ENCODE measurements at regions not wholly inside any gene's neighbourhood (a gene's known extent, or its start where the extent isn't known, plus 50 kb on each side); places are given as distances from the start of the nearest gene placed in this dataset.
A peak's percentile ranks its signal among the peaks of the same experiment; 100 is the strongest.

DNA sequence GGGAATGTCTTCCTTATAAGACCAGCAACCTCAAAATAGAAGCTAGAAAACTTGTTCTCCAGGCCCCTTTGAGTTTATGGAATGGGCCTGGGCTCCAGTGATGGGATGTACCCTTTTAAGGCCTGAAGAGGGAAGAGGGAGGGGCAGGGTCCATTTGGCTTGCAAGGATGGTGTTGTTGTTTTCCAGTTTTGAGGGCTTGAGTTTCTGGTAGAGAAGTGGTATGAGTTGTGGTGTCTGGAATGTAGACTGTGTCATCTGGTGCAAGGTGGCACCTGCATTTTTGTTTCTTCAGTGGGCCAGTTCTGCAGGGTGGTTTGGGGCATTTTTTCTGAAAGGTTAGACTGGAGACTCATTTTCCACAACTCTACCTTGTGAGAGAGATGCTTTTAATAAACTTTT, 90.1 kb downstream of the ZNF777 start:
- peaks cover 0 to 8% of the 10 kb centered on the region in 2 donors for H3K9me3 ChIP-seq (replicated peaks in 1 of 2; ENCODE audit: control insufficient read depth in 2 of 2, insufficient read depth in 1 of 2, low read depth in 1 of 2, low read length in 2 of 2)
- no peak overlapping the region for H2AFZ ChIP-seq (ENCODE audit: low read length)
- no peak overlapping the region for H3K18ac ChIP-seq (ENCODE audit: low read length)
- no peak overlapping the region for H3K23ac ChIP-seq (ENCODE audit: low read depth, low read length, poor library complexity)
- no peak overlapping the region for H3K9ac ChIP-seq (ENCODE audit: low read depth, low read length, poor library complexity)
- H3K4ac ChIP-seq (ENCODE audit: low read length), result no peak overlapping the region
- no peak for DNase-seq (ENCODE audit: low spot score)
- no peak overlapping the region for H3K14ac ChIP-seq (ENCODE audit: low read length)
- H2BK120ac ChIP-seq (ENCODE audit: low read depth, low read length), result no peak overlapping the region
- no peak overlapping the region for H4K8ac ChIP-seq (ENCODE audit: low read depth, low read length)
- H3K4me2 ChIP-seq (ENCODE audit: insufficient read depth, low read length, poor library complexity, severe bottlenecking), result no peak overlapping the region
- H3K27me3 ChIP-seq (ENCODE audit: control insufficient read depth in 3 of 3, insufficient read depth in 3 of 3, low read depth in 1 of 3, low read length in 3 of 3), result no peaks in the 10 kb centered on the region
- no peak overlapping the region for H4K91ac ChIP-seq (ENCODE audit: low read depth, low read length, poor library complexity)
- no peaks in the 10 kb centered on the region for H3K4me1 ChIP-seq (ENCODE audit: control insufficient read depth in 2 of 2, insufficient read depth in 1 of 2, low read depth in 1 of 2, low read length in 2 of 2)
- no peak overlapping the region for H2BK15ac ChIP-seq (ENCODE audit: low read length)
- H3K36me3 ChIP-seq (replicated peaks in 1 of 2; ENCODE audit: control insufficient read depth in 2 of 2, insufficient read depth in 2 of 2, low read length in 2 of 2), result no peaks in the 10 kb centered on the region
- no peak overlapping the region for H2BK5ac ChIP-seq (ENCODE audit: low read length)
- no peak overlapping the region for H3K27ac ChIP-seq (replicated peaks; ENCODE audit: low read length)
- no peak overlapping the region for H3K4me3 ChIP-seq (ENCODE audit: low read length in 2 of 2)
- H2AK5ac ChIP-seq (ENCODE audit: low read depth, low read length), result no peak overlapping the region
- no peak overlapping the region for H2BK12ac ChIP-seq (ENCODE audit: low read length)
- H3K79me1 ChIP-seq (ENCODE audit: low read depth, low read length), result peaks cover 2% of the 10 kb centered on the region

DNA sequence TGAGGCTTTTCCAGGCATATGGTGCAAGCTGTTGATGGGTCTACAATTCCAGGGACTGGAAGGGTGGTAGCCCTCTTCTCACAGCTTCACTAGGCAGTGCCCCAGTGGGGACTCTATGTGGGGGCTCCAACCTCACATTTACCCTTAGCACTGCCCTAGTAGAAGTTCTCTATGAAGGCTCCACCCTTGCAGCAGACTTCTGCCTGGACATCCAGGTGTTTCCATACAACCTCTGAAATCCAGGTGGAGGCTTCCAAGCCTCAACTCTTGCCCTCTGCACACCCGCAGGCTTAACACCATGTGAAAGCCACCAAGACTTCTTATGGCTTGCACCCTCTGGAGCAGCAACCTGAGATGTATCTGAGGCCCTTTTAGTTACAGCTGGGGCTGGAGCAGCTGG, 87.8 kb downstream of the ZNF777 start:
- Histone ChIP-seq H4K8ac (ENCODE audit: low read depth, low read length) (no peak overlapping the region), H3K79me1 (ENCODE audit: low read depth, low read length) (no peaks in the 10 kb centered on the region), H3K4me2 (ENCODE audit: insufficient read depth, low read length, poor library complexity, severe bottlenecking) (no peak overlapping the region), H3K9me3 (replicated peaks in 1 of 2; ENCODE audit: control insufficient read depth in 2 of 2, insufficient read depth in 1 of 2, low read depth in 1 of 2, low read length in 2 of 2) (peaks cover 0 to 7% of the 10 kb centered on the region in 2 donors), H3K27me3 (ENCODE audit: control insufficient read depth in 3 of 3, insufficient read depth in 3 of 3, low read depth in 1 of 3, low read length in 3 of 3) (no peaks in the 10 kb centered on the region), H2BK12ac (ENCODE audit: low read length) (no peak overlapping the region), H3K4ac (ENCODE audit: low read length) (no peak overlapping the region), H3K4me1 (ENCODE audit: control insufficient read depth in 2 of 2, insufficient read depth in 1 of 2, low read depth in 1 of 2, low read length in 2 of 2) (no peaks in the 10 kb centered on the region), H2BK5ac (ENCODE audit: low read length) (no peak overlapping the region), H3K14ac (ENCODE audit: low read length) (no peak overlapping the region), H2AFZ (ENCODE audit: low read length) (no peak overlapping the region), H3K9ac (ENCODE audit: low read depth, low read length, poor library complexity) (no peak overlapping the region), H2BK120ac (ENCODE audit: low read depth, low read length) (peak overlapping the region; percentile 75), H3K36me3 (replicated peaks in 1 of 2; ENCODE audit: control insufficient read depth in 2 of 2, insufficient read depth in 2 of 2, low read length in 2 of 2) (no peaks in the 10 kb centered on the region), H4K91ac (ENCODE audit: low read depth, low read length, poor library complexity) (no peak overlapping the region), H2AK5ac (ENCODE audit: low read depth, low read length) (no peak overlapping the region), H3K4me3 (ENCODE audit: low read length in 2 of 2) (no peak overlapping the region), H2BK15ac (ENCODE audit: low read length) (no peak overlapping the region), H3K27ac (replicated peaks; ENCODE audit: low read length) (no peak overlapping the region), H3K23ac (ENCODE audit: low read depth, low read length, poor library complexity) (no peak overlapping the region), H3K18ac (ENCODE audit: low read length) (no peak overlapping the region)
- no CpG with 5 or more reads among the region's 1 CpG for WGBS, 2 donors (ENCODE audit: extremely low coverage in 2 of 2, insufficient read length in 2 of 2, insufficient replicate concordance in 1 of 2)
- DNase-seq (ENCODE audit: low spot score), result no peak

DNA sequence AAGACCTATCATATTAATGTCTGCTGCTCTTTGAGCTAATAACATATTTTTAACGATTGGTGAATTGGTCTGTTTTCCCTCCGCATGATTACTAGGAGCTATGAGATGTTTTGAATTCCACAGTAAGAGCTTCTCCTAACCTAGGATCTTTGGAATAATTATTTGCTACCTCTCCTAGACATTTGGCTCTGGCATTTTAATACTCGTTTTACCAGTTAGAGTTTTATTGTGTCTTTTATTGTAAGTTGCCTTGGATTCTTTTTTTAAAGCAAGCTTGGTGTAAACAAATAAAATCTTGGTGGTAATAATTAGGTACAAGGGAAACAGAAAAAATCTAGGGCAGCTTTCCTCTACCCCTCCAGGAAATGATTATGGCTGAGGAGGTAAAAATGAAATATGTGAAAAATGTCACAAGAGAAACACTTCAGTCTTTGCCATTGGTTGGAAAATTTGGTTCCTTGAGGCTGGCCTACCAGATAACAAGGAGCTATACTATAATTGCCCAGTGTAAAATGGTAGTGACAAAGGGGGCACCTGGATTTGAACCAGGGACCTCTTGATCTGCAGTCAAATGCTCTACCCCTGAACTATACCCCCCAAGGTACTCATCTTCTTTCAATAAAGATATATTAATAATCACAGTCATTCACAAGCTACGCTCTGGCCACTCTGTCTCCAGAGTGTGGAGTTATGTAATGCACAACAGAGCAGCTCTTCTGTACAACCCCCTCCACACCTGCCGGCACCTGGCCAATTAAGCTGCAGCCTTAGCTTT, 85.4 kb downstream of the ZNF777 start:
- Histone ChIP-seq H3K36me3 (replicated peaks in 1 of 2; ENCODE audit: control insufficient read depth in 2 of 2, insufficient read depth in 2 of 2, low read length in 2 of 2) (no peaks in the 10 kb centered on the region), H3K9me3 (replicated peaks in 1 of 2; ENCODE audit: control insufficient read depth in 2 of 2, insufficient read depth in 1 of 2, low read depth in 1 of 2, low read length in 2 of 2) (peaks cover 5 to 7% of the 10 kb centered on the region in 2 donors), H2BK12ac (ENCODE audit: low read length) (no peak overlapping the region), H2AFZ (ENCODE audit: low read length) (no peak overlapping the region), H3K4ac (ENCODE audit: low read length) (no peak overlapping the region), H2BK120ac (ENCODE audit: low read depth, low read length) (no peak overlapping the region), H3K27ac (replicated peaks; ENCODE audit: low read length) (no peak overlapping the region), H3K18ac (ENCODE audit: low read length) (no peak overlapping the region), H2BK5ac (ENCODE audit: low read length) (no peak overlapping the region), H3K4me3 (ENCODE audit: low read length in 2 of 2) (no peak overlapping the region), H3K14ac (ENCODE audit: low read length) (no peak overlapping the region), H2AK5ac (ENCODE audit: low read depth, low read length) (no peak overlapping the region), H4K91ac (ENCODE audit: low read depth, low read length, poor library complexity) (no peak overlapping the region), H3K4me1 (ENCODE audit: control insufficient read depth in 2 of 2, insufficient read depth in 1 of 2, low read depth in 1 of 2, low read length in 2 of 2) (no peaks in the 10 kb centered on the region), H3K79me1 (ENCODE audit: low read depth, low read length) (no peaks in the 10 kb centered on the region), H3K27me3 (ENCODE audit: control insufficient read depth in 3 of 3, insufficient read depth in 3 of 3, low read depth in 1 of 3, low read length in 3 of 3) (no peaks in the 10 kb centered on the region), H3K23ac (ENCODE audit: low read depth, low read length, poor library complexity) (no peak overlapping the region), H2BK15ac (ENCODE audit: low read length) (no peak overlapping the region), H3K4me2 (ENCODE audit: insufficient read depth, low read length, poor library complexity, severe bottlenecking) (no peak overlapping the region), H4K8ac (ENCODE audit: low read depth, low read length) (no peak overlapping the region), H3K9ac (ENCODE audit: low read depth, low read length, poor library complexity) (no peak overlapping the region)
- no CpG with 5 or more reads among the region's 5 CpGs for WGBS, 2 donors (ENCODE audit: extremely low coverage in 2 of 2, insufficient read length in 2 of 2, insufficient replicate concordance in 1 of 2)
- no peak for DNase-seq (ENCODE audit: low spot score)

DNA sequence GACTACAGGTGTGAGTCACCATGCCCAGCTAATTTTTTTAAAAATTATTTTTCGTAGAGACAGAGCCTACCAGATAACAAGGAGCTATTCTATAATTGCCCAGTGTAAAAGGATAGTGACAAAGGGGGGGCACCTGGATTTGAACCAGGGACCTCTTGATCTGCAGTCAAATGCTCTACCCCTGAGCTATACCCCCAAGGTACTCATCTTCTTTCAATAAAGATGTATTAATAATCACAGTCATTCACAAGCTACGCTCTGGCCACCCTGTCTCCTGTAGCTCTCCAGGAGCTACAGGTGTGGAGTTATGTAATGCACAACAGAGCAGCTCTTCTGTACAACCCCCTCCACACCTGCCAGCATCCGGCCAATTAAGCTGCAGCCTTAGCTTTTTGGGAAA, 83.5 kb downstream of the ZNF777 start:
- Histone ChIP-seq H3K14ac (ENCODE audit: low read length) (no peak overlapping the region), H3K9ac (ENCODE audit: low read depth, low read length, poor library complexity) (no peak overlapping the region), H3K27ac (replicated peaks; ENCODE audit: low read length) (no peak overlapping the region), H3K27me3 (ENCODE audit: control insufficient read depth in 3 of 3, insufficient read depth in 3 of 3, low read depth in 1 of 3, low read length in 3 of 3) (no peaks in the 10 kb centered on the region), H3K9me3 (replicated peaks in 1 of 2; ENCODE audit: control insufficient read depth in 2 of 2, insufficient read depth in 1 of 2, low read depth in 1 of 2, low read length in 2 of 2) (peaks cover 3 to 5% of the 10 kb centered on the region in 2 donors), H3K23ac (ENCODE audit: low read depth, low read length, poor library complexity) (no peak overlapping the region), H4K8ac (ENCODE audit: low read depth, low read length) (no peak overlapping the region), H2BK120ac (ENCODE audit: low read depth, low read length) (no peak overlapping the region), H3K4me3 (ENCODE audit: low read length in 2 of 2) (no peak overlapping the region), H3K4ac (ENCODE audit: low read length) (no peak overlapping the region), H2BK15ac (ENCODE audit: low read length) (no peak overlapping the region), H4K91ac (ENCODE audit: low read depth, low read length, poor library complexity) (no peak overlapping the region), H3K4me1 (ENCODE audit: control insufficient read depth in 2 of 2, insufficient read depth in 1 of 2, low read depth in 1 of 2, low read length in 2 of 2) (no peaks in the 10 kb centered on the region), H3K4me2 (ENCODE audit: insufficient read depth, low read length, poor library complexity, severe bottlenecking) (no peak overlapping the region), H3K18ac (ENCODE audit: low read length) (no peak overlapping the region), H2AK5ac (ENCODE audit: low read depth, low read length) (no peak overlapping the region), H2BK5ac (ENCODE audit: low read length) (no peak overlapping the region), H3K36me3 (replicated peaks in 1 of 2; ENCODE audit: control insufficient read depth in 2 of 2, insufficient read depth in 2 of 2, low read length in 2 of 2) (no peaks in the 10 kb centered on the region), H2AFZ (ENCODE audit: low read length) (no peak overlapping the region), H2BK12ac (ENCODE audit: low read length) (no peak overlapping the region), H3K79me1 (ENCODE audit: low read depth, low read length) (no peaks in the 10 kb centered on the region)
- DNase-seq (ENCODE audit: low spot score), result no peak
- no CpG with 5 or more reads among the region's 3 CpGs for WGBS, 2 donors (ENCODE audit: extremely low coverage in 2 of 2, insufficient read length in 2 of 2, insufficient replicate concordance in 1 of 2)

Data from neuronal stem cell (in vitro differentiated cells).